Rectal smooth muscle tissue (tissue), 1 donor: ENCODE measurements at regions not wholly inside any gene's neighbourhood (a gene's known extent, or its start where the extent isn't known, plus 50 kb on each side); places are given as distances from the start of the nearest gene placed in this dataset.

Experiments used
- H3K27ac ChIP-seq: one replicate; pipeline ENCODE4 v1.7.0; 2013; ENCODE audit warnings: low read depth, low read length, inconsistent platforms
- H3K27me3 ChIP-seq: one replicate; pipeline ENCODE4 v1.7.0; 2013; ENCODE audit warnings: low read length; ENCODE audit not compliant: control insufficient read depth, insufficient read depth
- H3K36me3 ChIP-seq: one replicate; pipeline ENCODE4 v1.7.0; 2013; ENCODE audit warnings: low read length; ENCODE audit not compliant: control insufficient read depth, insufficient read depth
- H3K4me1 ChIP-seq: one replicate; pipeline ENCODE4 v1.7.0; 2013; ENCODE audit warnings: low read length; ENCODE audit not compliant: control insufficient read depth, insufficient read depth
- H3K4me3 ChIP-seq: one replicate; pipeline ENCODE4 v1.7.0; 2013; ENCODE audit warnings: low read length
- H3K9ac ChIP-seq: one replicate; pipeline ENCODE4 v1.7.0; 2013; ENCODE audit warnings: low read length

- Histone ChIP-seq H3K9ac (no peak overlapping the region), H3K4me1 (no peaks in the 10 kb centered on the region), H3K27me3 (no peaks in the 10 kb centered on the region), H3K27ac (no peak overlapping the region), H3K36me3 (no peaks in the 10 kb centered on the region), H3K4me3 (no peak overlapping the region)
These were observed 49.9 kb downstream of the CNTN3 start for GRCh38 chr3:74564560-74564959.

GRCh38 chr3:74562558-74563269, 51.7 kb downstream of the CNTN3 start:
- H3K27me3 ChIP-seq = no peaks in the 10 kb centered on the region

DNA sequence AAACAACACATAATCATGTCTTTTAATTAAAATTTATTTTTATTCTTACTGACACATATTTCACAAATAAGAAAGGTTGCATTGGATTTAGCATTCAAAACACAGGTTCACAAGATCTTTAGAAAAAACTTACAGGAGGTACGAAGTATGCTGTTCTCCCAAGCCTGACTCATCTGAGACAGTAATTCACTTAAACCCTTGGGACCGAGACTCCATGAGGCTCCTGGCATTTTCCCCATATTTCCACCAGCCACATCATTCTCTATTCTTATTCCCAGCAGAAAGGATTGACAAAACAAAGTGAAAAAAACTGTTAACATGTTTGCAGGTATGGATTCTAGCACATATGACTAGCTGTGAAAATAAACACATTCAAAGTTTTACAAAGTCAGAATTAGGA, 52.6 kb downstream of the CNTN3 start:
- H3K4me1 ChIP-seq = no peaks in the 10 kb centered on the region
- no peak overlapping the region for H3K4me3 ChIP-seq
- no peaks in the 10 kb centered on the region for H3K27me3 ChIP-seq
- H3K9ac ChIP-seq = no peak overlapping the region
- H3K27ac ChIP-seq = no peak overlapping the region
- H3K36me3 ChIP-seq = no peaks in the 10 kb centered on the region

More at GRCh38 chr3:74562558-74563269, 51.7 kb downstream of the CNTN3 start:
- no peak overlapping the region for H3K27ac ChIP-seq
- H3K9ac ChIP-seq = no peak overlapping the region
- H3K36me3 ChIP-seq = no peaks in the 10 kb centered on the region
- no peak overlapping the region for H3K4me3 ChIP-seq
- H3K4me1 ChIP-seq = no peaks in the 10 kb centered on the region

DNA sequence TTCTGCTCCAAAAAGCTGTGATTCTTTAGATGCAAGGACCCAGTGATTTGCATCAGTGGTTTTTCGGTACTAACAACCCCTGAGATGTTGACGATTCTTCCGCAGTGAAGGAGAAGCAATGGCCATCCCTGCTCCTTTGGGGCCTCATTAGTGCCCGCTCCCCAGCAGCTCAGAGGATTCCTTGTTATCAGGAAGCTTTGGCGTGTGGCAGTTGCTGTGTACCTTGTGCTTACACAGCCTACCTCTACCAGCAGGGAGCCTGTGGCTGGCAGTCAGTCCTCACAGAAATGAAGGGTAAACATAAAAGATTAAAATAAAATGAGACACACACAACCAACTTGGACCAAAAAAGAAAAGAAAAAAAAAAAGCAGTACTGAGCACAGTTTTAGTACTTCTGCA, 55.2 kb downstream of the CNTN3 start:
- Histone ChIP-seq H3K9ac (no peak overlapping the region), H3K27ac (no peak overlapping the region)

DNA sequence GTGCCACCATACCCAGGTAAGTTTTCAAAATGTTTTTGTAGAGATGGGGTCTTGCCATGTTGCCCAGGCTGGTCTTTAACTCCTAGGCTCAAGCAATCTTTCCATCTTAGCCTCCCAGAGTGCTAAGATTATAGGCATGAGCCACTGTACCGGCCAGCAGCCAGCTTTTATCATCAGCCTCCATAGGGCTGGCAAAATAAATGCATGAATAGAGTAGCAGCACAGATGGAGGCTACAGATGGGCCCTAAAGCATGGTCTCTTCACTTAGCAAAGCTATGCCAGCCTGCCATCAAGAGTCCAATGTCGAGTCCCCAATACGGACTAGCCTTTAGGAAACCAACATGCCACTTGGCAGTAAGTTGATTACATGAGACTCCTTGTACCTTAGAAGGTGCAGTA, 63.8 kb downstream of the CNTN3 start:
- Histone ChIP-seq H3K27me3 (no peaks in the 10 kb centered on the region), H3K4me1 (no peaks in the 10 kb centered on the region), H3K27ac (no peak overlapping the region), H3K4me3 (no peak overlapping the region), H3K36me3 (no peaks in the 10 kb centered on the region), H3K9ac (no peak overlapping the region)

More for the DNA sequence above, 55.2 kb downstream of the CNTN3 start:
- no peaks in the 10 kb centered on the region for H3K4me1 ChIP-seq
- H3K36me3 ChIP-seq = no peaks in the 10 kb centered on the region
- no peaks in the 10 kb centered on the region for H3K27me3 ChIP-seq
- no peak overlapping the region for H3K4me3 ChIP-seq

DNA sequence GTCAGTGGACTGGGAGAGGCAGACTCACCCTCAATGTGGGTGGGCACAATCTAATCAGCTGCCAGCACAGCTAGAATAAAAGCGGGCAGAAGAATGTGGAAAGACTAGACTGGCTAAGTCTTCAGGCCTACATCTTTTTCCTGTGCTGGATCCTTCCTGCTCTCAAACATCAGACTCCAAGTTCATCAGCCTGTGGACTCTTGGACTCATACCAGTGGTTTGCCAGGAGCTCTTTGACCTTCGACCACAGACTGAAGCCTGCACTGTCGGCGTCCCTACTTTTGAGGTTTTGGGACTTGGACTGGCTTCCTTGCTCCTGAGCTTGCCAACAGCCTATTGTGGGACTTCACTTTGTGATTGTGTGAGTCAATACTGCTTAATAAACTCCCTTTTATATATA, 68.0 kb downstream of the CNTN3 start:
- Histone ChIP-seq H3K36me3 (no peaks in the 10 kb centered on the region), H3K27ac (no peak overlapping the region), H3K27me3 (no peaks in the 10 kb centered on the region), H3K4me3 (no peak overlapping the region), H3K9ac (no peak overlapping the region), H3K4me1 (no peaks in the 10 kb centered on the region)

DNA sequence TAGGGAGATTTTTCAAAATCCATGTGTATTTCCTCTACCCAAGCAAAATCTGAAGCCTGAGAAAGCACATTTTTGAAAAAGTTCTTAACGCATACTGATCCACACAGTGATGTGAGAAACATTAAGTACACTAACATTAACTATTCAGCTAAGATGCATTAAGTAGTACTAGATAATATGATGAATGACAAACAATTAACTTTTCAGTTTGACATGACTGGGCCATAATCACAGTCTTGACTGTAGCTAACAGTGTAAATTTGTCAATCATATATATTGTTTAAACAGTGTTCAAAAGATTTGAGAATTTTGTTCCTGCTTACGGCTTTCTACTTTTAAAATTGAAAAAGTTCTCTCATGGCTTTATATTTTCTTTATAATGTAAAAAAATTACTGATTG, 72.0 kb downstream of the CNTN3 start:
- Histone ChIP-seq H3K4me3 (no peak overlapping the region), H3K4me1 (no peaks in the 10 kb centered on the region), H3K9ac (no peak overlapping the region), H3K27me3 (no peaks in the 10 kb centered on the region), H3K27ac (no peak overlapping the region), H3K36me3 (no peaks in the 10 kb centered on the region)

GRCh38 chr3:74539876-74540275, 74.6 kb downstream of the CNTN3 start:
- H3K27me3 ChIP-seq = no peaks in the 10 kb centered on the region
- H3K36me3 ChIP-seq = no peaks in the 10 kb centered on the region
- no peak overlapping the region for H3K9ac ChIP-seq
- no peaks in the 10 kb centered on the region for H3K4me1 ChIP-seq
- H3K4me3 ChIP-seq = no peak overlapping the region
- H3K27ac ChIP-seq = no peak overlapping the region

GRCh38 chr3:74538669-74539068, 75.8 kb downstream of the CNTN3 start:
- Histone ChIP-seq H3K36me3 (no peaks in the 10 kb centered on the region), H3K9ac (no peak overlapping the region), H3K4me3 (no peak overlapping the region), H3K4me1 (no peaks in the 10 kb centered on the region), H3K27me3 (no peaks in the 10 kb centered on the region), H3K27ac (no peak overlapping the region)

- H3K36me3 ChIP-seq = no peaks in the 10 kb centered on the region
- no peak overlapping the region for H3K27ac ChIP-seq
- H3K27me3 ChIP-seq = no peaks in the 10 kb centered on the region
- no peaks in the 10 kb centered on the region for H3K4me1 ChIP-seq
- H3K9ac ChIP-seq = no peak overlapping the region
- H3K4me3 ChIP-seq = no peak overlapping the region
These were observed 76.6 kb downstream of the CNTN3 start for GRCh38 chr3:74537857-74538256.

GRCh38 chr3:74537164-74537563, 77.3 kb downstream of the CNTN3 start:
- Histone ChIP-seq H3K27ac (no peak overlapping the region), H3K9ac (no peak overlapping the region), H3K4me3 (no peak overlapping the region), H3K4me1 (no peaks in the 10 kb centered on the region), H3K27me3 (no peaks in the 10 kb centered on the region), H3K36me3 (no peaks in the 10 kb centered on the region)

- no peaks in the 10 kb centered on the region for H3K4me1 ChIP-seq
- no peak overlapping the region for H3K9ac ChIP-seq
- no peak overlapping the region for H3K27ac ChIP-seq
- H3K4me3 ChIP-seq = no peak overlapping the region
- no peaks in the 10 kb centered on the region for H3K36me3 ChIP-seq
- H3K27me3 ChIP-seq = no peaks in the 10 kb centered on the region
These were observed 79.2 kb downstream of the CNTN3 start for GRCh38 chr3:74535281-74535680.

- Histone ChIP-seq H3K27ac (no peak overlapping the region), H3K36me3 (no peaks in the 10 kb centered on the region), H3K4me1 (no peaks in the 10 kb centered on the region), H3K9ac (no peak overlapping the region), H3K4me3 (no peak overlapping the region), H3K27me3 (no peaks in the 10 kb centered on the region)
These were observed 79.8 kb downstream of the CNTN3 start for GRCh38 chr3:74534611-74535010.
